Activated naive CD4-positive, alpha-beta T cell treated with anti-CD3 and anti-CD28 coated beads, Interleukin-2, amount 50 U/mL, for 16 hours (primary cell): ENCODE measurements at regions not wholly inside any gene's neighbourhood (a gene's known extent, or its start where the extent isn't known, plus 50 kb on each side); places are given as distances from the start of the nearest gene placed in this dataset.

Experiments
- DNase-seq: peaks from one replicate; pipeline ENCODE4 v3.0.0-alpha.2; 2020

DNA sequence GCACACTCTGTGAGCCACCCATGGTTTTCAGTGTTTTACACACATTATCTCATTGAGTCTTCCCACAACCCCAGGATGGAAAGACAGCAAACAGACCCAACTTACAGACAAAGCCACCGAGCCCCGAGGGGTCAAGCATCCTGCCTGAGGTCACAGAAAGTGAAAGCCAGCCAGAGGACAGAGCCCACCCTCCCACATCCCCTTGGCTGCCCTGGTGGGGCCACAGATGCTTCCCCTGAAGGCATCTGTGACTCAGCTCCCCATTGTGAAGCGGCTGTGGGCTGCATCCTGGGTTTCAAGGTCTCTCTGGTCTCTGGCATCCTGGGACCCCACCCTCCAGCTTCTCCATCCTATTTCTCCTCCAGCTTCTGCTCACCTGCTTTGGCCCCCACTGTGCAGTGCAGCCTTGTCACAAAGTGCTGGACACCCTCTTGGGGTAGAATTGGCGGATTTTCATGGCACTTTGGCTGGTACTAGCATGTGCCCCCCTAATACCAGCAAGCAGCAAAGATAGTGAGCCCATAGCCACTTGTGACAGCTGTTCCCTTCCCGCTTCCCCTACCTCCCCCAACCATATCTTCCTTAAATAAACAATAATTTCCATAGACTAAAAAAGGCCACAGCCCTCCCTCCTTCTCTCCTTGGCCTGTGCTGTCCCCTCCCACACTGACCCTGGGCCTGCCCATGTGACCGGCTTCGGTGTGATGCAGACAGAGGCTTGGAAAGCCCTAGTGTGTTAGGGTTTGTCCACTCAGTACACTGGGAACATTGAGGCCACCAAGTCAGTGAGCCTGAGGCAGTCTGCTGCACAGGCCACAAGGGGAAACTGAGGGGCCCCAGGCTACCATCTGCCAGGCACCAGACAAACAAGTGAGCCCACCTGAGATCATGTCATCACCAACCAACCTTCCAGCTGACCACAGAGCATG lies 53.9 kb upstream of the SHISAL1 start:
- DNase-seq = no peak

DNA sequence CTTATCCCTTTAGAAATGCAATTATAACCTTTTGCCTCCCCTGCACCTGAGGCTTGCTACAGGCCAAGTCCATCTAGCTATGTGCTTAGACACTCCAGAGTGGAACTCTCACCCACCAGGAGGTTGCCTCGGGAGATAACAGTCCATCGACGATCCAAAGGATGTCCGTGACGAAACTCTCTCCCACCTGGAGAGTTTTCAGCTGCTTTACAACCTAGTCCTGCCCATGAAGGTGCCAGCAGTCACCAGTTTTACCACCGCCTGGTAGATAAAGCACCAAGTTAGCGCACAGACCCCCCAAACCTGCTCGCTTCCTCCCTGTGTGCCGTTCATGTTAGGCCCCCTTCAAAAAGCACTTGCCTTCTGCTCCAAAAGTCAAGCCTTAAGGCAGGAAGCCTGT lies 53.1 kb upstream of the SHISAL1 start:
- DNase-seq = no peak

DNA sequence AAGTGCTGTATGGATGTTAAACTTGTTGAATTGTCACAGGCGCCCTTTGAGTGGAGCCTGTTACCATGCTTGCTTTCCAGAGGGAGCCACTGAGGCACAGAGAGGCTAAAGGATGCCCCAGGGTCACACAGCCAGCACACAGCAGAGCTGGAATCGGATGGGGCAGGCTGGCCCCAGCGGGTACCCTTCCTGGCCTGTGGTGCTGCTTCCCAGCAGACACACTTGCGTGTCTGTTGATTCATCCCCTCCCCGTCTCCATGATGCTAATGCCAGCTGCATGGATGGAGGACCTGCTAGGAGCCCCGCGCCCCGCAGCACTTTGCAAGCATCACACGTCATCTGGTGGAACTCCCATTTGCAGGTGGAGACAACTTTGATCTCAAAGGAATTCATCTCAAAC lies 52.4 kb upstream of the SHISAL1 start:
- DNase-seq = no peak

DNA sequence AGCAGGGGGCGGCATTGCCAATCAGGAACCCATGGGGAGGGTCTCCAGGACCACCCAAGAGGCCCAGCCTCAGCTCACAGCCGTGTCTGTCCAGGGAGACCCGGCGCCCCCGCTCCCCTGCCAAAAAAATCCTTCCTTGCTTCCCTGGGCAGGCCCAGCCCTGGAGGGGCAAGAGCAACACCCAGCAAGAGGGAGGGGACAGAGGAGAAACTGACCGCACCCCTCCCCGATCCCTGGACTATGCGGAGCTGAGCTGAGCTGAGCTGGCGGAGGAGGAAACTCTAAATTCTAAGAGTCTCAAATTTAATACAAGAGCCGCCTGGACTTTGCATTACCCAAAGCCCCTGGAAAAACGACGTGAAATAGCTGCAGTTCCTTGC lies 52.0 kb upstream of the SHISAL1 start:
- no peak for DNase-seq

DNA sequence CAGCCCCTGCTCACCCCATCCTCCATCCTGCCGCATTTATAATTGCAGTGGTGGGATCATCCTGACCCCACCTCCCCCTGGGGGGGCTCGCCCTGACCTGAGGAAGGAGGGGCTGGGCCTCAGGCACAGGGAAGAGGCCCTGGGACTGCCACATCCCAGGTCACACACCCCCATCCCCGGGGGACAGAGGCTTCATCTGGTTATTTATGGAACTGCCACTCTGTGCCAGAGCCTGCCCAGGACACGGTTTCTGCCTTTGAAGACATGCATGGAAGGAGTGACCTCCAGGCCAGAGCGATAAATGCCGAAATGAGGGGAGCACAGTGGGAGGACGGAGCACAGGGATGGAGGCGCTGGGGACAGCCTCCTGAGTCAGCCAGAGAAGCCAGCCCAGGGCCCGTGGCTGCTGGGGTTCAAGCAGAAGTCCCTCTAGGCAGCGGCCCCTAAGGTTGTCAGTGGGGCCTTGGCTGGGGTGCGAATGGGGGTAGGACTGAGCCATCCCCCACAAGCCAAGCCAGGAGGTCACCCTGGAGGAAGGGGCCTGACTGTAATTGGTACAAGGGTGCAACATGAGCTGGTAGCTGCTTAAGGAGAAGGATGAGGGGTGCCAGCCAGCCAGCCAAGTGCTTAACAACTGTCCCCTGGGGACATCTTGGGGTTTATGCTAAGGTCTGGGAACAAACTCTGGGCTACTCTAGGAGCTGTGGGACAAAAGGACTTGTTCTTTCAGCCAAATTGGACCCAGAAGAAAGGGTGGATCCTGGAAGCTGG lies 51.4 kb upstream of the SHISAL1 start:
- DNase-seq = no peak

DNA sequence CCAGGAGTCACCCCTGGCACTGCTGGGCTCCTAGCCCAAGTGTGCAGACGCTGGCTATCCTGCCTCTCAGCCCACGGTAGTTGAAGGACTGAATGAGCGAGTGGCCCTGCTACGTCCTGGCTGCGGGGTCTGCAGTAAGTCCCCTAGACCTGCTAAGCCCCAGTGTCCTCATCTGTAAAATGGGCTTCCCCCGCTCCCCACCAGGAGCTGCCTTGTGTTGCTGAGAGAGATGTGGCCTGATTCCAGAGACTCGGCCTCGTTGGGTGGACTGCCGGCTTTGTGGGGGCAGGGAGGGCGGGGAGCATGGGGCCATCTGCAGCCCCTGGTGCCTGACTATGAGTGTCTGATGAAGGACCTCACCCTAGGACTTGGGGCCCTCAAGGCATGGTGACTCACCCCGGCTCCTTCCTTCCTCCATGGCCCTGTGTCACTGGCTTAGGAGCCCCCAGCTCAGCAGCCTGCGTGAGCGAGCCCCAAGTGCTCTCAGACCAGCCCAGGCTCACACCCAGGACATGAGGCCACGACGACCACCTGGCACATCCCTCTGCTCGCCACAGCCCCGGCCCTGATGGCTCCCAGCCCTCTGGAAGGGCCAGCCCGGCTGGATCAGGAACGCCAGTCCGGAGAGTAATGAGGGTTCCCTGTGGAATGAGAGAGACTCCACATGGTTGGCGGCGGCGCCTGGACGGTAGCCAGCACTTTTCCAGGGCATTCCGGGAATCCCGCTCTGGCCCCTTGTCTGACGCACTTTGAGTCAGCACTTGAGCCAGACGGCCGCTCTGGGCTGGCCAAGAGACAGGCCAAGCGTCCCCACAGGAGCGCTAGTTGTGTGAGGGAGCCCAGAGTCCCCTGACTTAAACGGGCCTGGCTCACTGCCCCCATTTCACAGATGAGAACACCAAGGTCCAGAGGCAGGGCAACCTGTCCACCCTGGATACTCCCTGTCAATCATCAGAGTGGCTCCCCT lies 50.5 kb upstream of the SHISAL1 start:
- no peak for DNase-seq

DNA sequence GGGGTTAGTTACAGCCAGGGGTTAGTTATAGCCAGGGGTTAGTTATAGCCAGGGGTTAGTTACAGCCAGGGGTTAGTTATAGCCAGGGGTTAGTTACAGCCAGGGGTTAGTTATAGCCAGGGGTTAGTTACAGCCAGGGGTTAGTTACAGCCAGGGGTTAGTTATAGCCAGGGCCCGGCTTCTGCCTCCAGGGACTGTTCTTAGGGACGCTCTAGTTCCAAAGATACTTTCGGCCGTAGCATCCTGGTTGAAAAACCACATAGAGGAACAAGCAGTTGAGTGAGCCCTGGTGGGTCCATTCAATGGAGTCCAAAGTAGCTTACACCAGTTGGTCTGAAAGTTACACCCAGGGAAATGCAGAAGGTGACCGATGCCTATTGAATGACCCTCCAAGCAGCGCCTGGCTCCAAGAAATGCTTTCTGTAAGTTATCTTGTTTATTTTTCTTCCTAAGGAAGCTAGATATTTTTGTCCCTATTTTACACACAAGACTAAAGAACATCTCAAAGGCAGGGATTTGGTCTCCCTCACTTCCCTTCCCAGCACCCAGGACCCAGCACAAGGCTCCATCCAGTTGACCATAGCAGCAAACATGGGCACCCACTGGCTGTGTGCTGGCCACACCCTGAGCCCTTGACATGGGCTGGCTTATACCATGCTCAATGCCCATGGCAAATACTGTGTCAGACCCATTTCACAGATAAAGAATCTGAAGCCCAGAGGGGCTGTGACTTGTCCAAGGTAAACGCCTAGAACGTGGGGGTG lies 49.7 kb upstream of the SHISAL1 start:
- DNase-seq = no peak
